ENCODE measurements at regions not wholly inside any gene's neighbourhood (a gene's known extent, or its start where the extent isn't known, plus 50 kb on each side); places are given as distances from the start of the nearest gene placed in this dataset.

- WGBS: 92% methylated on average over 2 of the region's 2 CpGs
- no peak overlapping the region for H3K9ac ChIP-seq (ENCODE audit: low read depth in 1 of 2, low read length in 2 of 2)
- no peak for DNase-seq (ENCODE audit: low spot score)
Observed at GRCh38 chr6:55089325-55089724, 85.0 kb upstream of the HCRTR2 start.

More at GRCh38 chr6:55089325-55089724, 85.0 kb upstream of the HCRTR2 start:
- H3K9me3 ChIP-seq (ENCODE audit: control insufficient read depth in 4 of 4, low read length in 3 of 4): no peaks in the 10 kb centered on the region
- peaks cover 0 to 3% (median 0%) of the 10 kb centered on the region in 4 donors for H3K27me3 ChIP-seq (ENCODE audit: control insufficient read depth in 4 of 4, insufficient read depth in 4 of 4, low read length in 3 of 4)
- H3K27ac ChIP-seq (ENCODE audit: low read depth in 1 of 2, low read length in 2 of 2): no peak overlapping the region
- no peak overlapping the region for H3K4me3 ChIP-seq (ENCODE audit: low read depth in 1 of 3, low read length in 3 of 3)
- H3K36me3 ChIP-seq (ENCODE audit: control insufficient read depth in 4 of 4, insufficient read depth in 3 of 4, low read depth in 1 of 4, low read length in 3 of 4): no peaks in the 10 kb centered on the region
- H3K4me1 ChIP-seq (ENCODE audit: control insufficient read depth in 4 of 4, insufficient read depth in 4 of 4, low read length in 3 of 4): no peaks in the 10 kb centered on the region
- TF ChIP-seq ATF3 (IDR thresholded peaks at IDR 0.05) (no peak), CTCF (IDR thresholded peaks at IDR 0.05; ENCODE audit: low read depth, low read length, missing input control) (no peak), HNF4A (conservative IDR thresholded peaks at IDR 0.05) (no peak), MAX (IDR thresholded peaks at IDR 0.05) (no peak), HNF4G (IDR thresholded peaks at IDR 0.05) (no peak), TAF1 (conservative IDR thresholded peaks at IDR 0.05) (no peak), NR2F2 (IDR thresholded peaks at IDR 0.05) (no peak), JUND (IDR thresholded peaks at IDR 0.05) (no peak), GABPA (IDR thresholded peaks at IDR 0.05 in 1 of 2, conservative IDR thresholded peaks at IDR 0.05 in 1 of 2) (no peak), YY1 (IDR thresholded peaks at IDR 0.05) (no peak), EGR1 (IDR thresholded peaks at IDR 0.05; ENCODE audit: low read depth in 2 of 2) (no peak), ZBTB33 (IDR thresholded peaks at IDR 0.05) (no peak), FOXA1 (IDR thresholded peaks at IDR 0.05) (no peak), REST (IDR thresholded peaks at IDR 0.05) (no peak), RXRA (IDR thresholded peaks at IDR 0.05) (no peak), FOXA2 (IDR thresholded peaks at IDR 0.05) (no peak), SP1 (IDR thresholded peaks at IDR 0.05) (no peak), RAD21 (IDR thresholded peaks at IDR 0.05) (no peak)
